SH-SY5Y (cell line): ENCODE measurements at regions not wholly inside any gene's neighbourhood (a gene's known extent, or its start where the extent isn't known, plus 50 kb on each side); places are given as distances from the start of the nearest gene placed in this dataset.

ENCODE experiments used
- GATA2 ChIP-seq: IDR thresholded peaks from 2 replicates; pipeline ENCODE4 v1.6.1; 2011; ENCODE audit warnings: mild to moderate bottlenecking, low read depth, low read length
- GATA3 ChIP-seq: IDR thresholded peaks from 2 replicates; pipeline ENCODE4 v1.6.1; 2011; ENCODE audit warnings: low read depth, mild to moderate bottlenecking, low read length, moderate library complexity

DNA sequence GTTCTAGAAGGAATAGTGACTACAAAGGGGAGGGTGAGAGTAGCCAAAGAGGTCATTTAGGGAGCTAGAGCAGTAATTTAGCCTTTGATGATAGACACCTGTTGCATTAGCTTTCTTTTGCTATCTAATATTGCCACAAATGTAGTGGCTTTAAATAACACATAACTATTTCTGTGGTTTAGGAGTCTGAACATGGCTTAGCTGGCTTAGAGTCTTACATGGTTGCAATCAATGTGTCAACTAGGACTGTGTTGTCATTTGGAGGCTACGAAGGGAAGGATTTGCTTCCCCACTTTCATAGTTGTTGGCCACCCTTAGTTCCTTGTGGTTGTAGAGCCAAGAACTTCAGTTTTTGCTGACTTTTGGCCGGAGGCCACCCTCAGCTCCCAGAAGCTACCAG, 99.9 kb downstream of the C12orf50 start:
- TF ChIP-seq GATA2: no peak
- TF ChIP-seq GATA3: no peak
